GM23338 (cell line): ENCODE measurements at regions not wholly inside any gene's neighbourhood (a gene's known extent, or its start where the extent isn't known, plus 50 kb on each side); places are given as distances from the start of the nearest gene placed in this dataset.

ENCODE experiments used
- ATAC-seq: fragments of 200-7000 bp; cut with Tn5 transposase; 3 replicates; pipeline ENCODE4 v1.9.1; 2020
- DNase-seq: peaks from one replicate; pipeline ENCODE4 v3.0.0-alpha.2; 2015; ENCODE audit warnings: low spot score
- H2AFZ ChIP-seq: fragments of 200-600 bp; sonication (generic); 2 replicates; pipeline ENCODE4 v1.8.0; 2016; ENCODE audit warnings: antibody characterized with exemption, mild to moderate bottlenecking, moderate library complexity
- H3F3A ChIP-seq: fragments of 200-600 bp; sonication (generic); replicated peaks from 2 replicates; pipeline ENCODE4 v1.8.0; 2017; ENCODE audit warnings: antibody characterized with exemption, mixed run types, low read depth
- H3K27ac ChIP-seq: fragments of 200-600 bp; sonication (generic); 2 replicates; pipeline ENCODE4 v1.6.1; 2016; ENCODE audit warnings: low read depth
- H3K27me3 ChIP-seq: fragments of 200-600 bp; sonication (generic); 2 replicates; pipeline ENCODE4 v1.8.0; 2016; ENCODE audit warnings: mild to moderate bottlenecking, mixed run types, moderate library complexity; ENCODE audit not compliant: insufficient read depth
- H3K36me3 ChIP-seq: fragments of 200-600 bp; sonication (generic); 2 replicates; pipeline ENCODE4 v1.8.0; 2016; ENCODE audit warnings: mild to moderate bottlenecking; ENCODE audit not compliant: insufficient read depth
- H3K4me1 ChIP-seq: fragments of 200-600 bp; sonication (generic); 2 replicates; pipeline ENCODE4 v1.8.0; 2016; ENCODE audit warnings: mild to moderate bottlenecking, moderate library complexity; ENCODE audit not compliant: insufficient read depth
- H3K4me2 ChIP-seq: fragments of 200-600 bp; sonication (generic); 2 replicates; pipeline ENCODE4 v1.7.1; 2017; ENCODE audit warnings: mixed run types
- H3K4me3 ChIP-seq: fragments of 200-600 bp; sonication (generic); 2 replicates; pipeline ENCODE4 v1.6.1; 2016; ENCODE audit warnings: mixed run types
- H3K79me2 ChIP-seq: fragments of 200-600 bp; sonication (generic); replicated peaks from 2 replicates; pipeline ENCODE4 v1.8.0; 2017; ENCODE audit warnings: mild to moderate bottlenecking; ENCODE audit not compliant: insufficient read depth
- H3K9me2 ChIP-seq: fragments of 200-600 bp; sonication (generic); 2 replicates; pipeline ENCODE4 v1.8.0; 2017; ENCODE audit not compliant: insufficient read depth
- H4K20me1 ChIP-seq: fragments of 200-600 bp; sonication (generic); replicated peaks from 2 replicates; pipeline ENCODE4 v1.8.0; 2017; ENCODE audit warnings: mild to moderate bottlenecking; ENCODE audit not compliant: insufficient read depth
- H3K27ac Mint-ChIP-seq: 2 replicates; pipeline ENCODE4 v1.8.0; 2020; ENCODE audit warnings: inconsistent platforms, mild to moderate bottlenecking, moderate library complexity, mixed read lengths
- H3K27me3 Mint-ChIP-seq: 3 replicates; pipeline ENCODE4 v1.8.0; 2022; ENCODE audit warnings: low read depth, mild to moderate bottlenecking, moderate library complexity, mixed read lengths, inconsistent platforms; ENCODE audit not compliant: insufficient read depth, poor library complexity
- H3K36me3 Mint-ChIP-seq: 3 replicates; pipeline ENCODE4 v1.8.0; 2021; ENCODE audit warnings: low read depth, mild to moderate bottlenecking, inconsistent platforms, moderate library complexity, mixed read lengths
- H3K4me1 Mint-ChIP-seq: 3 replicates; pipeline ENCODE4 v1.8.0; 2020; ENCODE audit warnings: mild to moderate bottlenecking, inconsistent platforms, mixed read lengths
- H3K4me3 Mint-ChIP-seq: 3 replicates; pipeline ENCODE4 v1.8.0; 2021; ENCODE audit warnings: moderate library complexity, mild to moderate bottlenecking, inconsistent platforms, mixed read lengths
- H3K9me3 Mint-ChIP-seq: 3 replicates; pipeline ENCODE4 v1.8.0; 2020; ENCODE audit warnings: moderate library complexity, mild to moderate bottlenecking, inconsistent platforms, mixed read lengths
- CREB1 ChIP-seq: fragments of 250-450 bp; sonication (Bioruptor Pico); IDR thresholded peaks from 2 replicates; pipeline ENCODE4 v1.5.0; 2020; ENCODE audit warnings: low read depth, mild to moderate bottlenecking, moderate library complexity
- EZH2 ChIP-seq: fragments of 200-600 bp; sonication (generic); IDR thresholded peaks from one replicate; pipeline ENCODE4 v1.8.0; 2017; ENCODE audit warnings: antibody characterized with exemption, mild to moderate bottlenecking, low read depth; ENCODE audit not compliant: unreplicated experiment
- EZH2phosphoT487 ChIP-seq: fragments of 200-600 bp; sonication (generic); IDR thresholded peaks from one replicate; pipeline ENCODE4 v1.8.1; 2018; ENCODE audit warnings: antibody characterized with exemption; ENCODE audit not compliant: unreplicated experiment
- JUNB ChIP-seq: IDR thresholded peaks from one replicate; pipeline ENCODE4 v1.6.1; 2016; ENCODE audit warnings: antibody characterized with exemption; ENCODE audit not compliant: unreplicated experiment
- NANOG ChIP-seq: IDR thresholded peaks from 2 replicates; pipeline ENCODE4 v1.6.1; 2016; ENCODE audit warnings: antibody characterized with exemption, borderline replicate concordance
- POLR2AphosphoS5 ChIP-seq: IDR thresholded peaks from 2 replicates; pipeline ENCODE4 v1.6.1; 2016; ENCODE audit warnings: antibody characterized with exemption, low read depth
- STAT1 ChIP-seq: IDR thresholded peaks from one replicate; pipeline ENCODE4 v1.6.1; 2016; ENCODE audit warnings: antibody characterized with exemption; ENCODE audit not compliant: unreplicated experiment
- ZNF114 ChIP-seq: fragments of 250-450 bp; sonication (Bioruptor Pico); IDR thresholded peaks from 2 replicates; pipeline ENCODE4 v1.5.0; 2020; ENCODE audit warnings: mild to moderate bottlenecking, moderate library complexity
- ZNF331 ChIP-seq: fragments of 250-450 bp; sonication (Bioruptor Pico); IDR thresholded peaks from 2 replicates; pipeline ENCODE4 v1.5.0; 2020; ENCODE audit warnings: low read depth, mild to moderate bottlenecking, moderate library complexity
- TF ChIP-seq, protein P1 (sequence below), 2 experiments: fragments of 200-600 bp in 1 of 2; sonication (generic) in 1 of 2; conservative IDR thresholded peaks; 2 replicates each; pipeline versions ENCODE4 v1.5.1 to v1.6.1; 2016 to 2017; ENCODE audit warnings: antibody characterized with exemption in 2 of 2, low read depth in 2 of 2, mild to moderate bottlenecking in 2 of 2, moderate library complexity in 1 of 2
- TF ChIP-seq, protein P2 (sequence below): IDR thresholded peaks from one replicate; pipeline ENCODE4 v1.6.1; 2018; ENCODE audit warnings: antibody characterized with exemption; ENCODE audit not compliant: unreplicated experiment
- TF ChIP-seq, protein P3 (sequence below): fragments of 250-450 bp; sonication (Bioruptor Pico); IDR thresholded peaks from 2 replicates; pipeline ENCODE4 v1.5.0; 2020; ENCODE audit warnings: mild to moderate bottlenecking, moderate library complexity
- TF ChIP-seq, protein P4 (sequence below): IDR thresholded peaks from 2 replicates; pipeline ENCODE4 v1.6.1; 2016; ENCODE audit warnings: antibody characterized with exemption

DNA sequence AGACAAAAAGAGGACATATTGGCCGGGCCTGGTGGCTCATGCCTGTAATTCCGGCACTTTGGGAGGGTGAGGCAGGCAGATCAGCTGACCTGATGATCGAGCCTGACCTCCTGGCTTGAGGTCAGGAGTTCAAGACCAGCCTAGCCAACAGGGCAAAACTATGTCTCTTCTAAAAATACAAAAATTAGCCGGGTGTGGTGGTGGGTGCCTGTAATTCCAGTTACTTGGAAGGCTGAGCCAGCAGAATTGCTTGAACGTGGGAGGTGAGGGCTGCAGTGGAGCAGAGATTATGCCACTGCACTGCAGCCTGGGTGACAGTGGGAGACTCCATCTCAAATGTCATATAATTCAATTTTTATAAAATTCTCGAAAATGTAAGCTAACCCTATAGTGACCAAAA lies 84.5 kb downstream of the SEMA4F start:
- Histone ChIP-seq H3K4me3 (no peak overlapping the region), H4K20me1 (no peaks in the 10 kb centered on the region), H3K27ac (no peak overlapping the region), H3K36me3 (no peaks in the 10 kb centered on the region), H3K9me2 (no peaks in the 10 kb centered on the region; the same call in 1 of the 2 replicates), H3F3A (no peaks in the 10 kb centered on the region), H3K4me2 (no peak overlapping the region), H2AFZ (no peak overlapping the region), H3K4me1 (peaks cover 27% of the 10 kb centered on the region), H3K27me3 (no peaks in the 10 kb centered on the region), H3K79me2 (no peaks in the 10 kb centered on the region)
- no peak overlapping the region for H3K4me3 Mint-ChIP-seq
- peaks cover 12% of the 10 kb centered on the region; the same call in 2 of the 3 replicates for H3K9me3 Mint-ChIP-seq
- H3K27ac Mint-ChIP-seq, result no peak overlapping the region
- no peaks in the 10 kb centered on the region for H3K27me3 Mint-ChIP-seq
- H3K36me3 Mint-ChIP-seq, result peaks cover 13% of the 10 kb centered on the region
- TF ChIP-seq EZH2 (no peak), POLR2AphosphoS5 (no peak), ZNF331 (no peak), STAT1 (no peak), NANOG (no peak), CREB1 (CRISPR knock-in tag) (no peak), JUNB (no peak), EZH2phosphoT487 (no peak), ZNF114 (no peak)
- TF ChIP-seq, protein P1, sequence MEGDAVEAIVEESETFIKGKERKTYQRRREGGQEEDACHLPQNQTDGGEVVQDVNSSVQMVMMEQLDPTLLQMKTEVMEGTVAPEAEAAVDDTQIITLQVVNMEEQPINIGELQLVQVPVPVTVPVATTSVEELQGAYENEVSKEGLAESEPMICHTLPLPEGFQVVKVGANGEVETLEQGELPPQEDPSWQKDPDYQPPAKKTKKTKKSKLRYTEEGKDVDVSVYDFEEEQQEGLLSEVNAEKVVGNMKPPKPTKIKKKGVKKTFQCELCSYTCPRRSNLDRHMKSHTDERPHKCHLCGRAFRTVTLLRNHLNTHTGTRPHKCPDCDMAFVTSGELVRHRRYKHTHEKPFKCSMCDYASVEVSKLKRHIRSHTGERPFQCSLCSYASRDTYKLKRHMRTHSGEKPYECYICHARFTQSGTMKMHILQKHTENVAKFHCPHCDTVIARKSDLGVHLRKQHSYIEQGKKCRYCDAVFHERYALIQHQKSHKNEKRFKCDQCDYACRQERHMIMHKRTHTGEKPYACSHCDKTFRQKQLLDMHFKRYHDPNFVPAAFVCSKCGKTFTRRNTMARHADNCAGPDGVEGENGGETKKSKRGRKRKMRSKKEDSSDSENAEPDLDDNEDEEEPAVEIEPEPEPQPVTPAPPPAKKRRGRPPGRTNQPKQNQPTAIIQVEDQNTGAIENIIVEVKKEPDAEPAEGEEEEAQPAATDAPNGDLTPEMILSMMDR (conservative IDR thresholded peaks at IDR 0.05; ENCODE audit: low read depth in 2 of 2), result no peak
- TF ChIP-seq, protein P2, sequence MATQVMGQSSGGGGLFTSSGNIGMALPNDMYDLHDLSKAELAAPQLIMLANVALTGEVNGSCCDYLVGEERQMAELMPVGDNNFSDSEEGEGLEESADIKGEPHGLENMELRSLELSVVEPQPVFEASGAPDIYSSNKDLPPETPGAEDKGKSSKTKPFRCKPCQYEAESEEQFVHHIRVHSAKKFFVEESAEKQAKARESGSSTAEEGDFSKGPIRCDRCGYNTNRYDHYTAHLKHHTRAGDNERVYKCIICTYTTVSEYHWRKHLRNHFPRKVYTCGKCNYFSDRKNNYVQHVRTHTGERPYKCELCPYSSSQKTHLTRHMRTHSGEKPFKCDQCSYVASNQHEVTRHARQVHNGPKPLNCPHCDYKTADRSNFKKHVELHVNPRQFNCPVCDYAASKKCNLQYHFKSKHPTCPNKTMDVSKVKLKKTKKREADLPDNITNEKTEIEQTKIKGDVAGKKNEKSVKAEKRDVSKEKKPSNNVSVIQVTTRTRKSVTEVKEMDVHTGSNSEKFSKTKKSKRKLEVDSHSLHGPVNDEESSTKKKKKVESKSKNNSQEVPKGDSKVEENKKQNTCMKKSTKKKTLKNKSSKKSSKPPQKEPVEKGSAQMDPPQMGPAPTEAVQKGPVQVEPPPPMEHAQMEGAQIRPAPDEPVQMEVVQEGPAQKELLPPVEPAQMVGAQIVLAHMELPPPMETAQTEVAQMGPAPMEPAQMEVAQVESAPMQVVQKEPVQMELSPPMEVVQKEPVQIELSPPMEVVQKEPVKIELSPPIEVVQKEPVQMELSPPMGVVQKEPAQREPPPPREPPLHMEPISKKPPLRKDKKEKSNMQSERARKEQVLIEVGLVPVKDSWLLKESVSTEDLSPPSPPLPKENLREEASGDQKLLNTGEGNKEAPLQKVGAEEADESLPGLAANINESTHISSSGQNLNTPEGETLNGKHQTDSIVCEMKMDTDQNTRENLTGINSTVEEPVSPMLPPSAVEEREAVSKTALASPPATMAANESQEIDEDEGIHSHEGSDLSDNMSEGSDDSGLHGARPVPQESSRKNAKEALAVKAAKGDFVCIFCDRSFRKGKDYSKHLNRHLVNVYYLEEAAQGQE, result no peak
- TF ChIP-seq, protein P3, sequence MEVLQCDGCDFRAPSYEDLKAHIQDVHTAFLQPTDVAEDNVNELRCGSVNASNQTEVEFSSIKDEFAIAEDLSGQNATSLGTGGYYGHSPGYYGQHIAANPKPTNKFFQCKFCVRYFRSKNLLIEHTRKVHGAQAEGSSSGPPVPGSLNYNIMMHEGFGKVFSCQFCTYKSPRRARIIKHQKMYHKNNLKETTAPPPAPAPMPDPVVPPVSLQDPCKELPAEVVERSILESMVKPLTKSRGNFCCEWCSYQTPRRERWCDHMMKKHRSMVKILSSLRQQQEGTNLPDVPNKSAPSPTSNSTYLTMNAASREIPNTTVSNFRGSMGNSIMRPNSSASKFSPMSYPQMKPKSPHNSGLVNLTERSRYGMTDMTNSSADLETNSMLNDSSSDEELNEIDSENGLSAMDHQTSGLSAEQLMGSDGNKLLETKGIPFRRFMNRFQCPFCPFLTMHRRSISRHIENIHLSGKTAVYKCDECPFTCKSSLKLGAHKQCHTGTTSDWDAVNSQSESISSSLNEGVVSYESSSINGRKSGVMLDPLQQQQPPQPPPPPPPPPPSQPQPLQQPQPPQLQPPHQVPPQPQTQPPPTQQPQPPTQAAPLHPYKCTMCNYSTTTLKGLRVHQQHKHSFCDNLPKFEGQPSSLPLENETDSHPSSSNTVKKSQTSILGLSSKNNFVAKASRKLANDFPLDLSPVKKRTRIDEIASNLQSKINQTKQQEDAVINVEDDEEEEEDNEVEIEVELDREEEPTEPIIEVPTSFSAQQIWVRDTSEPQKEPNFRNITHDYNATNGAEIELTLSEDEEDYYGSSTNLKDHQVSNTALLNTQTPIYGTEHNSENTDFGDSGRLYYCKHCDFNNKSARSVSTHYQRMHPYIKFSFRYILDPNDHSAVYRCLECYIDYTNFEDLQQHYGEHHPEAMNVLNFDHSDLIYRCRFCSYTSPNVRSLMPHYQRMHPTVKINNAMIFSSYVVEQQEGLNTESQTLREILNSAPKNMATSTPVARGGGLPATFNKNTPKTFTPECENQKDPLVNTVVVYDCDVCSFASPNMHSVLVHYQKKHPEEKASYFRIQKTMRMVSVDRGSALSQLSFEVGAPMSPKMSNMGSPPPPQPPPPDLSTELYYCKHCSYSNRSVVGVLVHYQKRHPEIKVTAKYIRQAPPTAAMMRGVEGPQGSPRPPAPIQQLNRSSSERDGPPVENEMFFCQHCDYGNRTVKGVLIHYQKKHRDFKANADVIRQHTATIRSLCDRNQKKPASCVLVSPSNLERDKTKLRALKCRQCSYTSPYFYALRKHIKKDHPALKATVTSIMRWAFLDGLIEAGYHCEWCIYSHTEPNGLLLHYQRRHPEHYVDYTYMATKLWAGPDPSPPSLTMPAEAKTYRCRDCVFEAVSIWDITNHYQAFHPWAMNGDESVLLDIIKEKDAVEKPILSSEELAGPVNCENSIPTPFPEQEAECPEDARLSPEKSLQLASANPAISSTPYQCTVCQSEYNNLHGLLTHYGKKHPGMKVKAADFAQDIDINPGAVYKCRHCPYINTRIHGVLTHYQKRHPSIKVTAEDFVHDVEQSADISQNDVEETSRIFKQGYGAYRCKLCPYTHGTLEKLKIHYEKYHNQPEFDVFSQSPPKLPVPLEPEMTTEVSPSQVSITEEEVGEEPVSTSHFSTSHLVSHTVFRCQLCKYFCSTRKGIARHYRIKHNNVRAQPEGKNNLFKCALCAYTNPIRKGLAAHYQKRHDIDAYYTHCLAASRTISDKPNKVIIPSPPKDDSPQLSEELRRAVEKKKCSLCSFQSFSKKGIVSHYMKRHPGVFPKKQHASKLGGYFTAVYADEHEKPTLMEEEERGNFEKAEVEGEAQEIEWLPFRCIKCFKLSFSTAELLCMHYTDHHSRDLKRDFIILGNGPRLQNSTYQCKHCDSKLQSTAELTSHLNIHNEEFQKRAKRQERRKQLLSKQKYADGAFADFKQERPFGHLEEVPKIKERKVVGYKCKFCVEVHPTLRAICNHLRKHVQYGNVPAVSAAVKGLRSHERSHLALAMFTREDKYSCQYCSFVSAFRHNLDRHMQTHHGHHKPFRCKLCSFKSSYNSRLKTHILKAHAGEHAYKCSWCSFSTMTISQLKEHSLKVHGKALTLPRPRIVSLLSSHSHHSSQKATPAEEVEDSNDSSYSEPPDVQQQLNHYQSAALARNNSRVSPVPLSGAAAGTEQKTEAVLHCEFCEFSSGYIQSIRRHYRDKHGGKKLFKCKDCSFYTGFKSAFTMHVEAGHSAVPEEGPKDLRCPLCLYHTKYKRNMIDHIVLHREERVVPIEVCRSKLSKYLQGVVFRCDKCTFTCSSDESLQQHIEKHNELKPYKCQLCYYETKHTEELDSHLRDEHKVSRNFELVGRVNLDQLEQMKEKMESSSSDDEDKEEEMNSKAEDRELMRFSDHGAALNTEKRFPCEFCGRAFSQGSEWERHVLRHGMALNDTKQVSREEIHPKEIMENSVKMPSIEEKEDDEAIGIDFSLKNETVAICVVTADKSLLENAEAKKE (CRISPR knock-in tag), result no peak
- TF ChIP-seq, protein P4, sequence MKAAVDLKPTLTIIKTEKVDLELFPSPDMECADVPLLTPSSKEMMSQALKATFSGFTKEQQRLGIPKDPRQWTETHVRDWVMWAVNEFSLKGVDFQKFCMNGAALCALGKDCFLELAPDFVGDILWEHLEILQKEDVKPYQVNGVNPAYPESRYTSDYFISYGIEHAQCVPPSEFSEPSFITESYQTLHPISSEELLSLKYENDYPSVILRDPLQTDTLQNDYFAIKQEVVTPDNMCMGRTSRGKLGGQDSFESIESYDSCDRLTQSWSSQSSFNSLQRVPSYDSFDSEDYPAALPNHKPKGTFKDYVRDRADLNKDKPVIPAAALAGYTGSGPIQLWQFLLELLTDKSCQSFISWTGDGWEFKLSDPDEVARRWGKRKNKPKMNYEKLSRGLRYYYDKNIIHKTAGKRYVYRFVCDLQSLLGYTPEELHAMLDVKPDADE, result no peak
- DNase-seq (no peak), ATAC-seq (no peak)
- H3K4me1 Mint-ChIP-seq, result peaks cover 40% of the 10 kb centered on the region
